CD4-positive, alpha-beta T cell (primary cell): ENCODE measurements at regions not wholly inside any gene's neighbourhood (a gene's known extent, or its start where the extent isn't known, plus 50 kb on each side); places are given as distances from the start of the nearest gene placed in this dataset.

Experiments
- ATAC-seq: fragments of 200-7000 bp; cut with Tn5 transposase; one replicate; pipeline ENCODE4 v1.10.0; 2022; ENCODE audit warnings: mild to moderate bottlenecking; ENCODE audit not compliant: poor library complexity
- CTCF ChIA-PET: fragments of 350-600 bp; sonication (Branson Sonifier 250); formaldehyde crosslinking; loops from one replicate; lab custom pipeline; 2021; ENCODE audit warnings: antibody characterized with exemption, inconsistent platforms; lab: Charles Lee
- POLR2A ChIA-PET: fragments of 350-600 bp; sonication (Branson Sonifier 250); formaldehyde crosslinking; loops from one replicate; lab custom pipeline; 2021; ENCODE audit warnings: antibody characterized with exemption, inconsistent platforms; lab: Charles Lee
- DNase-seq, 14 experiments: peaks; one replicate each; pipeline ENCODE4 v3.0.0-alpha.2; 2013 to 2020; ENCODE audit warnings: mixed read lengths in 2 of 14
- H3K27ac ChIP-seq, 2 donors: one replicate each; pipeline versions ENCODE4 v1.5.1 to v1.7.0; 2013; ENCODE audit warnings: low read length in 2 of 2, low read depth in 1 of 2, mild to moderate bottlenecking in 1 of 2
- H3K27me3 ChIP-seq, 2 experiments: 1 replicate in 1 of 2; 2 replicates in 1 of 2; pipeline versions ENCODE4 v1.6.1 to v1.7.0; 2013; ENCODE audit warnings: low read length in 2 of 2, control low read depth in 1 of 2, mild to moderate bottlenecking in 1 of 2, moderate library complexity in 1 of 2; ENCODE audit not compliant: insufficient read depth in 2 of 2, control insufficient read depth in 1 of 2
- H3K36me3 ChIP-seq: one replicate; pipeline ENCODE4 v1.6.1; 2013; ENCODE audit warnings: low read length, control low read depth; ENCODE audit not compliant: insufficient read depth
- H3K4me1 ChIP-seq: one replicate; pipeline ENCODE4 v1.6.1; 2013; ENCODE audit warnings: low read length, control low read depth; ENCODE audit not compliant: insufficient read depth
- H3K4me3 ChIP-seq: one replicate; pipeline ENCODE4 v1.5.1; 2013; ENCODE audit warnings: mild to moderate bottlenecking, low read length, moderate library complexity
- H3K9me3 ChIP-seq, 2 experiments: 1 replicate in 1 of 2; 2 replicates in 1 of 2; pipeline versions ENCODE4 v1.6.1 to v1.7.0; 2013; ENCODE audit warnings: low read length in 2 of 2, mild to moderate bottlenecking in 2 of 2, control low read depth in 1 of 2, moderate library complexity in 1 of 2; ENCODE audit not compliant: control insufficient read depth in 1 of 2, insufficient read depth in 1 of 2
- H3K27ac Mint-ChIP-seq: one replicate; pipeline ENCODE4 v1.8.0; 2020; ENCODE audit warnings: mixed read lengths
- H3K27me3 Mint-ChIP-seq: one replicate; pipeline ENCODE4 v1.8.0; 2021; ENCODE audit warnings: mixed read lengths
- H3K36me3 Mint-ChIP-seq: one replicate; pipeline ENCODE4 v1.8.0; 2021; ENCODE audit warnings: low read depth, mixed read lengths
- H3K4me1 Mint-ChIP-seq: one replicate; pipeline ENCODE4 v1.8.0; 2021; ENCODE audit warnings: low read depth, mixed read lengths
- H3K4me3 Mint-ChIP-seq: one replicate; pipeline ENCODE4 v1.8.0; 2020; ENCODE audit warnings: mild to moderate bottlenecking, mixed read lengths
- H3K9me3 Mint-ChIP-seq: one replicate; pipeline ENCODE4 v1.8.0; 2020; ENCODE audit warnings: mixed read lengths
- CTCF ChIP-seq: fragments of 200-600 bp; IDR thresholded peaks from one replicate; pipeline ENCODE4 v1.8.0; 2022; ENCODE audit warnings: antibody characterized with exemption, mild to moderate bottlenecking
- intact Hi-C, 2 experiments: fragments of 100-400 bp; cut with DNase I in 1 of 2; cut with micrococcal nuclease in 1 of 2; formaldehyde crosslinking; loops; one replicate each; pipeline versions ENCODE4 v1.15.1 to v1.9.0; 2023 to 2025; cut with DNase I, micrococcal nuclease

- H3K27me3 ChIP-seq = no peaks in the 10 kb centered on the region
- H3K36me3 ChIP-seq = no peaks in the 10 kb centered on the region
- Mint-ChIP-seq H3K9me3 (peaks cover 3% of the 10 kb centered on the region), H3K4me1 (no peaks in the 10 kb centered on the region), H3K27ac (no peak overlapping the region), H3K4me3 (no peak overlapping the region), H3K27me3 (no peaks in the 10 kb centered on the region), H3K36me3 (no peaks in the 10 kb centered on the region)
- peaks cover 0 to 11% of the 10 kb centered on the region in 2 experiments for H3K9me3 ChIP-seq
- intact Hi-C loops = no loop called here
- ATAC-seq (no peak), DNase-seq (no peak)
- no peak overlapping the region for H3K27ac ChIP-seq
- no peaks in the 10 kb centered on the region for H3K4me1 ChIP-seq
- CTCF ChIA-PET = no interaction called here
- no peak for TF ChIP-seq CTCF
- POLR2A ChIA-PET = no interaction called here
- no peak overlapping the region for H3K4me3 ChIP-seq
Measured at GRCh38 chr5:165805756-165806155, 2300.3 kb downstream of the MAT2B start.

- no peak for DNase-seq
- intact Hi-C loops = no loop called here
- TF ChIP-seq CTCF = no peak
- Mint-ChIP-seq H3K9me3 (no peaks in the 10 kb centered on the region), H3K4me3 (no peak overlapping the region), H3K27me3 (no peaks in the 10 kb centered on the region), H3K36me3 (no peaks in the 10 kb centered on the region), H3K27ac (no peak overlapping the region), H3K4me1 (no peaks in the 10 kb centered on the region)
- Histone ChIP-seq H3K36me3 (no peaks in the 10 kb centered on the region), H3K27me3 (no peaks in the 10 kb centered on the region), H3K4me3 (no peak overlapping the region), H3K9me3 (peaks cover 0 to 20% of the 10 kb centered on the region in 2 experiments), H3K4me1 (no peaks in the 10 kb centered on the region), H3K27ac (no peak overlapping the region)
- CTCF ChIA-PET = no interaction called here
- POLR2A ChIA-PET = no interaction called here
- ATAC-seq = no peak
Measured at GRCh38 chr5:165808335-165808734, 2302.9 kb downstream of the MAT2B start.

- intact Hi-C loops = no loop called here
Measured at GRCh38 chr5:165809914-165810313, 2304.5 kb downstream of the MAT2B start.

More at GRCh38 chr5:165809914-165810313, 2304.5 kb downstream of the MAT2B start:
- Mint-ChIP-seq H3K27ac (no peak overlapping the region), H3K9me3 (no peaks in the 10 kb centered on the region), H3K27me3 (no peaks in the 10 kb centered on the region), H3K4me3 (no peak overlapping the region), H3K4me1 (no peaks in the 10 kb centered on the region), H3K36me3 (no peaks in the 10 kb centered on the region)
- Histone ChIP-seq H3K4me3 (no peak overlapping the region), H3K27me3 (no peaks in the 10 kb centered on the region), H3K4me1 (no peaks in the 10 kb centered on the region), H3K36me3 (no peaks in the 10 kb centered on the region), H3K27ac (no peak overlapping the region), H3K9me3 (peaks cover 3 to 20% of the 10 kb centered on the region in 2 experiments)
- no peak for TF ChIP-seq CTCF
- ChIA-PET CTCF (no interaction called here), POLR2A (no interaction called here)
- DNase-seq (no peak), ATAC-seq (no peak)
